Adrenal gland (tissue), 5 donors: ENCODE measurements at regions not wholly inside any gene's neighbourhood (a gene's known extent, or its start where the extent isn't known, plus 50 kb on each side); places are given as distances from the start of the nearest gene placed in this dataset.
"Not testable (repeated sequence)": the region's sequence is repeated elsewhere in the genome, so short reads cannot be mapped to it uniquely, and the experiment has no call there.

Experiments used
- CTCF ChIP-seq, 6 experiments: fragments of 450-650 bp in 4 of 6; fragments of 200-600 bp in 2 of 6; sonication (generic) in 1 of 6; IDR thresholded peaks; 1 replicate in 5 of 6; 2 replicates in 1 of 6; pipeline versions ENCODE4 v1.5.1 to v1.8.0; 2016 to 2021; ENCODE audit warnings: antibody characterized with exemption in 6 of 6, mild to moderate bottlenecking in 2 of 6, moderate library complexity in 1 of 6
- POLR2A ChIP-seq, 2 donors: fragments of 450-650 bp; IDR thresholded peaks; one replicate each; pipeline ENCODE4 v1.6.1; 2017; ENCODE audit warnings: antibody characterized with exemption in 2 of 2, mild to moderate bottlenecking in 2 of 2, moderate library complexity in 1 of 2
- donor health status: DM: no; HTN: no; CAD: no.

GRCh38 chrX:128606817-128607216 is 554.6 kb upstream of the ACTRT1 start:
- TF ChIP-seq CTCF, POLR2A (IDR thresholded peaks at IDR 0.05): not testable (repeated sequence)
